Gastroesophageal sphincter (tissue), 3 donors: ENCODE measurements at regions not wholly inside any gene's neighbourhood (a gene's known extent, or its start where the extent isn't known, plus 50 kb on each side); places are given as distances from the start of the nearest gene placed in this dataset.

Experiments
- POLR2A ChIP-seq, 2 donors: fragments of 450-650 bp; IDR thresholded peaks; one replicate each; pipeline ENCODE4 v1.6.1; 2017; ENCODE audit warnings: antibody characterized with exemption in 2 of 2, mild to moderate bottlenecking in 2 of 2, moderate library complexity in 1 of 2
- POLR2AphosphoS5 ChIP-seq: sonication (generic); formaldehyde crosslinking; IDR thresholded peaks from one replicate; pipeline ENCODE4 v1.6.1; 2017; ENCODE audit warnings: antibody characterized with exemption
- TF ChIP-seq, protein P1 (sequence below), 4 experiments: fragments of 200-600 bp in 2 of 4; fragments of 450-650 bp in 2 of 4; sonication (generic) in 1 of 4; IDR thresholded peaks; one replicate each; pipeline ENCODE4 v1.5.1; 2017 to 2019; ENCODE audit warnings: antibody characterized with exemption in 4 of 4, mild to moderate bottlenecking in 2 of 4, moderate library complexity in 2 of 4

DNA sequence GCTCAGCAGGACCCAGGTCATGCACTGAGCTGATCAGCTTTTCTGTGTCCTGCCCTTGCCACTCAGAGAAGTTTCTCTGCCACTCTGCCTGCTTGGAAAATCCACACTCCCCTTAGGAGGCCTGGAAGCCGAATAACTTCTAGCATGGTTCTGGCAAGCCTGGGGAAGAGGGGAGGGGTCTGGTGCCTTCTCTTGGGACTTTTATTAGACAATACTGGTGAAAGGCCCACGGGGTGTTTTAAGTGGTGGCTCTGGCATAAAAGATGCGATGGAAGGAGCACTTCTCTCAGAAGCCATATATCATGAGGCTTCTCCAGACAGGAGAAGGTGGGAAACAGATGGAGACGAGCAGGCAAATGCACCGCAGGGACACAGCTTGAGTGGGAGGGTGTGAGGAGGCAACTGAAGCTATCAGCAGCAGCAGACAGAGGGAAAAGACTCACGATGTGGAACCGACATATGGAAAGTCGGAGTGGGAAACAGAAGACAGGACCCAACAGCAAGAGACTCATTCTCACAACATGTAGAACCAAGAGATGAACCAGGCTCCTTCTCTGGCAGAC lies 141.8 kb upstream of the CTNNA2 start:
- TF ChIP-seq POLR2A (IDR thresholded peaks at IDR 0.05), result no peak
- TF ChIP-seq, protein P1, sequence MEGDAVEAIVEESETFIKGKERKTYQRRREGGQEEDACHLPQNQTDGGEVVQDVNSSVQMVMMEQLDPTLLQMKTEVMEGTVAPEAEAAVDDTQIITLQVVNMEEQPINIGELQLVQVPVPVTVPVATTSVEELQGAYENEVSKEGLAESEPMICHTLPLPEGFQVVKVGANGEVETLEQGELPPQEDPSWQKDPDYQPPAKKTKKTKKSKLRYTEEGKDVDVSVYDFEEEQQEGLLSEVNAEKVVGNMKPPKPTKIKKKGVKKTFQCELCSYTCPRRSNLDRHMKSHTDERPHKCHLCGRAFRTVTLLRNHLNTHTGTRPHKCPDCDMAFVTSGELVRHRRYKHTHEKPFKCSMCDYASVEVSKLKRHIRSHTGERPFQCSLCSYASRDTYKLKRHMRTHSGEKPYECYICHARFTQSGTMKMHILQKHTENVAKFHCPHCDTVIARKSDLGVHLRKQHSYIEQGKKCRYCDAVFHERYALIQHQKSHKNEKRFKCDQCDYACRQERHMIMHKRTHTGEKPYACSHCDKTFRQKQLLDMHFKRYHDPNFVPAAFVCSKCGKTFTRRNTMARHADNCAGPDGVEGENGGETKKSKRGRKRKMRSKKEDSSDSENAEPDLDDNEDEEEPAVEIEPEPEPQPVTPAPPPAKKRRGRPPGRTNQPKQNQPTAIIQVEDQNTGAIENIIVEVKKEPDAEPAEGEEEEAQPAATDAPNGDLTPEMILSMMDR (IDR thresholded peaks at IDR 0.05), result no peak
- TF ChIP-seq POLR2AphosphoS5, result no peak
